ENCODE measurements at regions not wholly inside any gene's neighbourhood (a gene's known extent, or its start where the extent isn't known, plus 50 kb on each side); places are given as distances from the start of the nearest gene placed in this dataset.

- TF ChIP-seq, protein P1, sequence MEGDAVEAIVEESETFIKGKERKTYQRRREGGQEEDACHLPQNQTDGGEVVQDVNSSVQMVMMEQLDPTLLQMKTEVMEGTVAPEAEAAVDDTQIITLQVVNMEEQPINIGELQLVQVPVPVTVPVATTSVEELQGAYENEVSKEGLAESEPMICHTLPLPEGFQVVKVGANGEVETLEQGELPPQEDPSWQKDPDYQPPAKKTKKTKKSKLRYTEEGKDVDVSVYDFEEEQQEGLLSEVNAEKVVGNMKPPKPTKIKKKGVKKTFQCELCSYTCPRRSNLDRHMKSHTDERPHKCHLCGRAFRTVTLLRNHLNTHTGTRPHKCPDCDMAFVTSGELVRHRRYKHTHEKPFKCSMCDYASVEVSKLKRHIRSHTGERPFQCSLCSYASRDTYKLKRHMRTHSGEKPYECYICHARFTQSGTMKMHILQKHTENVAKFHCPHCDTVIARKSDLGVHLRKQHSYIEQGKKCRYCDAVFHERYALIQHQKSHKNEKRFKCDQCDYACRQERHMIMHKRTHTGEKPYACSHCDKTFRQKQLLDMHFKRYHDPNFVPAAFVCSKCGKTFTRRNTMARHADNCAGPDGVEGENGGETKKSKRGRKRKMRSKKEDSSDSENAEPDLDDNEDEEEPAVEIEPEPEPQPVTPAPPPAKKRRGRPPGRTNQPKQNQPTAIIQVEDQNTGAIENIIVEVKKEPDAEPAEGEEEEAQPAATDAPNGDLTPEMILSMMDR (IDR thresholded peaks at IDR 0.05): no peak
- TF ChIP-seq POLR2A (IDR thresholded peaks at IDR 0.05): no peak
These were observed 130.8 kb upstream of the LYZL1 start for GRCh38 chr10:29158066-29158465.

All from heart left ventricle (tissue), 13 donors.